SK-N-SH (cell line): ENCODE measurements at regions not wholly inside any gene's neighbourhood (a gene's known extent, or its start where the extent isn't known, plus 50 kb on each side); places are given as distances from the start of the nearest gene placed in this dataset.

Experiments
- CTCF ChIA-PET: fragments of 300-600, 350-600 bp; formaldehyde crosslinking; extraction: SDS; loops from one replicate; lab custom pipeline; 2021; lab: Yijun Ruan, JAX
- POLR2A ChIA-PET: fragments of 350-600 bp; sonication (Branson Sonifier 250); formaldehyde crosslinking; extraction: SDS; loops from one replicate; lab custom pipeline; 2020; ENCODE audit warnings: antibody characterized with exemption, inconsistent platforms; lab: Yijun Ruan, JAX
- DNase-seq: peaks from one replicate; pipeline ENCODE4 v3.0.0; 2012
- H2AFZ ChIP-seq: fragments of 200-600 bp; sonication (generic); 2 replicates; pipeline ENCODE4 v1.8.1; 2016; ENCODE audit warnings: antibody characterized with exemption, mild to moderate bottlenecking, low read depth
- H3F3A ChIP-seq: fragments of 200-600 bp; sonication (generic); replicated peaks from 2 replicates; pipeline ENCODE3; 2016; ENCODE audit warnings: antibody characterized with exemption, mild to moderate bottlenecking; ENCODE audit not compliant: insufficient read depth
- H3K27ac ChIP-seq, 2 experiments: fragments of 200-500 bp in 1 of 2; fragments of 200-600 bp in 1 of 2; sonication (Bioruptor generic) in 1 of 2; sonication (generic), shearing (Covaris generic) in 1 of 2; 2 replicates each; pipeline versions ENCODE4 v1.5.1 to v1.6.1; 2014 to 2016; ENCODE audit warnings: low read depth in 2 of 2, inconsistent platforms in 1 of 2, low read length in 1 of 2, mild to moderate bottlenecking in 1 of 2, mixed read lengths in 1 of 2
- H3K27me3 ChIP-seq: fragments of 200-600 bp; sonication (generic), shearing (Covaris generic); 2 replicates; pipeline ENCODE4 v1.6.1; 2016; ENCODE audit warnings: mixed run types; ENCODE audit not compliant: insufficient read depth
- H3K36me3 ChIP-seq, 2 experiments: fragments of 200-500 bp in 1 of 2; fragments of 200-600 bp in 1 of 2; sonication (Bioruptor generic) in 1 of 2; sonication (generic) in 1 of 2; replicated peaks in 1 of 2; 2 replicates each; pipeline versions ENCODE3 to v1.5.1; 2014 to 2016; ENCODE audit warnings: low read length in 1 of 2, mild to moderate bottlenecking in 1 of 2; ENCODE audit not compliant: insufficient read depth in 2 of 2, control insufficient read depth in 1 of 2
- H3K4me1 ChIP-seq, 2 experiments: fragments of 200-500 bp in 1 of 2; fragments of 200-600 bp in 1 of 2; sonication (Bioruptor generic) in 1 of 2; sonication (generic), shearing (Covaris generic) in 1 of 2; 2 replicates each; pipeline versions ENCODE4 v1.5.1 to v1.6.1; 2014 to 2016; ENCODE audit warnings: low read depth in 1 of 2, low read length in 1 of 2, mixed run types in 1 of 2; ENCODE audit not compliant: insufficient read depth in 2 of 2, control insufficient read depth in 1 of 2
- H3K4me2 ChIP-seq: fragments of 200-600 bp; sonication (generic), shearing (Covaris generic); 2 replicates; pipeline ENCODE4 v1.6.1; 2017; ENCODE audit warnings: mixed run types
- H3K4me3 ChIP-seq, 2 experiments: fragments of 200-500 bp in 1 of 2; fragments of 200-600 bp in 1 of 2; sonication (Bioruptor generic) in 1 of 2; sonication (generic), shearing (Covaris generic) in 1 of 2; 2 replicates each; pipeline versions ENCODE4 v1.5.1 to v1.8.1; 2014 to 2016; ENCODE audit warnings: low read depth in 2 of 2, inconsistent platforms in 1 of 2, low read length in 1 of 2, mild to moderate bottlenecking in 1 of 2, mixed read lengths in 1 of 2, moderate library complexity in 1 of 2
- H3K79me2 ChIP-seq: fragments of 200-600 bp; sonication (generic); 2 replicates; pipeline ENCODE4 v1.8.1; 2017; ENCODE audit warnings: mild to moderate bottlenecking; ENCODE audit not compliant: insufficient read depth
- H3K9ac ChIP-seq: fragments of 200-600 bp; sonication (generic); 2 replicates; pipeline ENCODE4 v1.6.1; 2017; ENCODE audit warnings: mixed run types
- H3K9me2 ChIP-seq: fragments of 200-600 bp; sonication (generic); 2 replicates; pipeline ENCODE4 v1.6.1; 2017; ENCODE audit warnings: mixed run types
- H3K9me3 ChIP-seq: fragments of 200-600 bp; sonication (generic); 2 replicates; pipeline ENCODE4 v1.6.1; 2017; ENCODE audit warnings: mixed run types, mild to moderate bottlenecking, moderate library complexity
- H4K20me1 ChIP-seq: fragments of 200-600 bp; sonication (generic); 2 replicates; pipeline ENCODE4 v1.6.1; 2017; ENCODE audit warnings: mild to moderate bottlenecking, mixed run types; ENCODE audit not compliant: insufficient read depth
- CHD2 ChIP-seq: fragments of 150-350 bp; IDR thresholded peaks from 2 replicates; pipeline ENCODE4 v1.6.1; 2018; ENCODE audit warnings: low read length; ENCODE audit not compliant: partially characterized antibody
- CTCF ChIP-seq: fragments of 200-600 bp; sonication (generic); IDR thresholded peaks from 2 replicates; pipeline ENCODE4 v1.6.1; 2017; ENCODE audit warnings: antibody characterized with exemption, mild to moderate bottlenecking, moderate library complexity
- ELF1 ChIP-seq: IDR thresholded peaks from 2 replicates; pipeline ENCODE4 v1.4.0; 2012
- EZH2phosphoT487 ChIP-seq: fragments of 200-600 bp; sonication (generic); IDR thresholded peaks from 2 replicates; pipeline ENCODE4 v1.6.1; 2017; ENCODE audit warnings: low read depth, mixed run types, mild to moderate bottlenecking, antibody characterized with exemption, moderate library complexity, borderline replicate concordance
- FOSL2 ChIP-seq: IDR thresholded peaks from 2 replicates; pipeline ENCODE4 v1.4.0; 2012; ENCODE audit warnings: low read depth, mild to moderate bottlenecking, moderate library complexity, borderline replicate concordance
- FOXJ3 ChIP-seq: sonication (generic); formaldehyde crosslinking; IDR thresholded peaks from 2 replicates; pipeline ENCODE4 v1.5.1; 2020; ENCODE audit warnings: mild to moderate bottlenecking, missing genetic modification reagents
- FOXM1 ChIP-seq: IDR thresholded peaks from 2 replicates; pipeline ENCODE4 v1.4.0; 2012; ENCODE audit warnings: low read depth, mild to moderate bottlenecking
- GABPA ChIP-seq: IDR thresholded peaks from 2 replicates; pipeline ENCODE4 v1.4.0; 2012; ENCODE audit warnings: low read depth, mild to moderate bottlenecking
- GATA2 ChIP-seq: sonication (generic); formaldehyde crosslinking; IDR thresholded peaks from 2 replicates; pipeline ENCODE4 v1.5.0; 2020; ENCODE audit warnings: mild to moderate bottlenecking, missing genetic modification reagents
- JUND ChIP-seq: IDR thresholded peaks from 2 replicates; pipeline ENCODE4 v1.4.0; 2012
- MEF2A ChIP-seq: IDR thresholded peaks from 2 replicates; pipeline ENCODE4 v1.4.0; 2012; ENCODE audit warnings: low read depth, borderline replicate concordance
- MXI1 ChIP-seq: IDR thresholded peaks from 2 replicates; pipeline ENCODE4 v1.6.1; 2012; ENCODE audit warnings: mild to moderate bottlenecking, low read depth, low read length, improper control_type of control experiment
- RCOR1 ChIP-seq: fragments of 150-350 bp; IDR thresholded peaks from 2 replicates; pipeline ENCODE4 v1.6.1; 2017; ENCODE audit warnings: antibody characterized with exemption, low read length
- RXRA ChIP-seq: IDR thresholded peaks from 2 replicates; pipeline ENCODE4 v1.4.0; 2012; ENCODE audit warnings: low read depth, mild to moderate bottlenecking, borderline replicate concordance
- SMC3 ChIP-seq: IDR thresholded peaks from 2 replicates; pipeline ENCODE4 v1.6.1; 2012; ENCODE audit warnings: low read depth, low read length, improper control_type of control experiment
- TAF1 ChIP-seq: IDR thresholded peaks from 2 replicates; pipeline ENCODE4 v1.6.1; 2012; ENCODE audit warnings: low read depth, mild to moderate bottlenecking, low read length, moderate library complexity, borderline replicate concordance
- TCF12 ChIP-seq: IDR thresholded peaks from 2 replicates; pipeline ENCODE4 v1.4.0; 2012
- TEAD4 ChIP-seq: IDR thresholded peaks from 2 replicates; pipeline ENCODE4 v1.4.0; 2012; ENCODE audit warnings: mild to moderate bottlenecking, borderline replicate concordance; ENCODE audit not compliant: insufficient read depth
- USF2 ChIP-seq: fragments of 150-350 bp; IDR thresholded peaks from 2 replicates; pipeline ENCODE4 v1.6.1; 2017; ENCODE audit warnings: antibody characterized with exemption, low read length, low read depth, borderline replicate concordance
- YY1 ChIP-seq: IDR thresholded peaks from 2 replicates; pipeline ENCODE4 v1.4.0; 2012; ENCODE audit warnings: low read depth, mild to moderate bottlenecking
- WGBS: methylation state at CpG from one replicate; pipeline ENCODE4 v1.1.6; 2017; ENCODE audit warnings: low lambda C conversion rate; 5-methylcytosine and 5-hydroxymethylcytosine counted together
- TF ChIP-seq, protein P1 (sequence below): IDR thresholded peaks from 2 replicates; pipeline ENCODE4 v1.6.1; 2012; ENCODE audit warnings: mild to moderate bottlenecking, low read depth, low read length, moderate library complexity
- TF ChIP-seq, protein P2 (sequence below): IDR thresholded peaks from 2 replicates; pipeline ENCODE4; 2012

- no peak for DNase-seq
- Histone ChIP-seq H3F3A (no peaks in the 10 kb centered on the region), H3K4me3 (no peak overlapping the region), H3K4me1 (peaks cover 0 to 5% of the 10 kb centered on the region in 2 experiments; a peak in 1 of 4 replicates), H3K36me3 (no peaks in the 10 kb centered on the region), H3K27me3 (no peaks in the 10 kb centered on the region), H4K20me1 (no peaks in the 10 kb centered on the region), H3K9me2 (no peaks in the 10 kb centered on the region), H3K4me2 (no peak overlapping the region), H3K79me2 (no peaks in the 10 kb centered on the region), H3K27ac (no peak overlapping the region), H3K9me3 (no peaks in the 10 kb centered on the region), H3K9ac (no peak overlapping the region), H2AFZ (no peak overlapping the region)
- no peak for TF ChIP-seq FOXM1
- TF ChIP-seq MXI1 = no peak
- TF ChIP-seq SMC3 = no peak
- no peak for TF ChIP-seq MEF2A
- no peak for TF ChIP-seq RXRA
- no peak for TF ChIP-seq TCF12
- no peak for TF ChIP-seq RCOR1
- no peak for TF ChIP-seq JUND
- no peak for TF ChIP-seq USF2
- no peak for TF ChIP-seq EZH2phosphoT487
- TF ChIP-seq TEAD4 = no peak
- TF ChIP-seq YY1 = no peak
- TF ChIP-seq CTCF = no peak
- TF ChIP-seq FOXJ3 (CRISPR knock-in tag) = no peak
- no peak for TF ChIP-seq CHD2
- 28% methylated on average over 5 of the region's 5 CpGs for WGBS
- CTCF ChIA-PET = interaction anchor here (1.1 to 3.6 kb wide), 8 partner anchors 12 to 1807 kb away, joined by 3 to 34 read pairs (median 3); no protein-coding TSS in a partner anchor
- POLR2A ChIA-PET = no interaction called here
Measured at GRCh38 chr1:34684266-34684665, 70.6 kb upstream of the GJB5 start.

DNA sequence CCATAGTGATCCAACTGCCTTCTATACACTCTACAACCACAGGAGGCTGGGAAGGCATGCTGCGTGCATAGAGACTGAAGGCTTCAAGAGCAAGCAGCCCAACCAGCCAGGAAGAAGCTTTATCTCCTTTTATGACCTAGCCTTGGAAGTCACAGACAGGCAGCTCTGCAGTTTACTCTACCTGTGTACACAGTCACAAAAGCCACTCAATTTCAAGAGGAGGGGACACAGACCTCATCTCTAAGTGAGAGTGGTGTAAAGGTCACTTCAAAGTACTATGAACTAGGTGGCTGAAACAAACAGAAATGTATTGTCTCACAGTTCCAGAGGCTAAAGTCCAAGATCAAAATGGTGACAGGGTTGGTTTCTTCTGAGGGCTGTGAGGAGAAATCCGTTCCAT is 69.6 kb upstream of the GJB5 start:
- H3K9me2 ChIP-seq = no peaks in the 10 kb centered on the region
- WGBS = 17% methylated on average over 2 of the region's 2 CpGs
- no peak overlapping the region for H2AFZ ChIP-seq
- DNase-seq = no peak
- POLR2A ChIA-PET = interaction anchor here (0.6 kb wide), 1 partner anchor 162 kb away, joined by 3 read pairs; no protein-coding TSS in a partner anchor
- H3K9me3 ChIP-seq = no peaks in the 10 kb centered on the region
- no peaks in the 10 kb centered on the region for H3K79me2 ChIP-seq
- no peaks in the 10 kb centered on the region for H3K27me3 ChIP-seq
- no peaks in the 10 kb centered on the region for H4K20me1 ChIP-seq
- H3K27ac ChIP-seq = no peak overlapping the region
- CTCF ChIA-PET = interaction anchor here (3.4 to 3.6 kb wide), 2 partner anchors 11 to 58 kb away, joined by 17 to 34 read pairs; no protein-coding TSS in a partner anchor
- no peaks in the 10 kb centered on the region for H3K36me3 ChIP-seq
- H3K9ac ChIP-seq = no peak overlapping the region
- H3F3A ChIP-seq = no peaks in the 10 kb centered on the region
- H3K4me3 ChIP-seq = no peak overlapping the region
- H3K4me2 ChIP-seq = no peak overlapping the region
- H3K4me1 ChIP-seq = peaks cover 0 to 8% of the 10 kb centered on the region in 2 experiments; a peak in 1 of 4 replicates
- no peak for TF ChIP-seq TCF12
- TF ChIP-seq FOSL2 = no peak
- TF ChIP-seq, protein P1, sequence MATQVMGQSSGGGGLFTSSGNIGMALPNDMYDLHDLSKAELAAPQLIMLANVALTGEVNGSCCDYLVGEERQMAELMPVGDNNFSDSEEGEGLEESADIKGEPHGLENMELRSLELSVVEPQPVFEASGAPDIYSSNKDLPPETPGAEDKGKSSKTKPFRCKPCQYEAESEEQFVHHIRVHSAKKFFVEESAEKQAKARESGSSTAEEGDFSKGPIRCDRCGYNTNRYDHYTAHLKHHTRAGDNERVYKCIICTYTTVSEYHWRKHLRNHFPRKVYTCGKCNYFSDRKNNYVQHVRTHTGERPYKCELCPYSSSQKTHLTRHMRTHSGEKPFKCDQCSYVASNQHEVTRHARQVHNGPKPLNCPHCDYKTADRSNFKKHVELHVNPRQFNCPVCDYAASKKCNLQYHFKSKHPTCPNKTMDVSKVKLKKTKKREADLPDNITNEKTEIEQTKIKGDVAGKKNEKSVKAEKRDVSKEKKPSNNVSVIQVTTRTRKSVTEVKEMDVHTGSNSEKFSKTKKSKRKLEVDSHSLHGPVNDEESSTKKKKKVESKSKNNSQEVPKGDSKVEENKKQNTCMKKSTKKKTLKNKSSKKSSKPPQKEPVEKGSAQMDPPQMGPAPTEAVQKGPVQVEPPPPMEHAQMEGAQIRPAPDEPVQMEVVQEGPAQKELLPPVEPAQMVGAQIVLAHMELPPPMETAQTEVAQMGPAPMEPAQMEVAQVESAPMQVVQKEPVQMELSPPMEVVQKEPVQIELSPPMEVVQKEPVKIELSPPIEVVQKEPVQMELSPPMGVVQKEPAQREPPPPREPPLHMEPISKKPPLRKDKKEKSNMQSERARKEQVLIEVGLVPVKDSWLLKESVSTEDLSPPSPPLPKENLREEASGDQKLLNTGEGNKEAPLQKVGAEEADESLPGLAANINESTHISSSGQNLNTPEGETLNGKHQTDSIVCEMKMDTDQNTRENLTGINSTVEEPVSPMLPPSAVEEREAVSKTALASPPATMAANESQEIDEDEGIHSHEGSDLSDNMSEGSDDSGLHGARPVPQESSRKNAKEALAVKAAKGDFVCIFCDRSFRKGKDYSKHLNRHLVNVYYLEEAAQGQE = no peak
- no peak for TF ChIP-seq GABPA
- TF ChIP-seq, protein P2, sequence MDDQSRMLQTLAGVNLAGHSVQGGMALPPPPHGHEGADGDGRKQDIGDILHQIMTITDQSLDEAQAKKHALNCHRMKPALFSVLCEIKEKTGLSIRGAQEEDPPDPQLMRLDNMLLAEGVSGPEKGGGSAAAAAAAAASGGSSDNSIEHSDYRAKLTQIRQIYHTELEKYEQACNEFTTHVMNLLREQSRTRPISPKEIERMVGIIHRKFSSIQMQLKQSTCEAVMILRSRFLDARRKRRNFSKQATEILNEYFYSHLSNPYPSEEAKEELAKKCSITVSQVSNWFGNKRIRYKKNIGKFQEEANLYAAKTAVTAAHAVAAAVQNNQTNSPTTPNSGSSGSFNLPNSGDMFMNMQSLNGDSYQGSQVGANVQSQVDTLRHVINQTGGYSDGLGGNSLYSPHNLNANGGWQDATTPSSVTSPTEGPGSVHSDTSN = no peak
- TF ChIP-seq EZH2phosphoT487 = no peak
- no peak for TF ChIP-seq ELF1
- no peak for TF ChIP-seq FOXJ3 (CRISPR knock-in tag)
- TF ChIP-seq TAF1 = no peak
- TF ChIP-seq GATA2 (CRISPR knock-in tag) = no peak
- no peak for TF ChIP-seq YY1
- no peak for TF ChIP-seq RCOR1
- no peak for TF ChIP-seq JUND
- TF ChIP-seq SMC3 = no peak
- TF ChIP-seq MXI1 = no peak
